Uterus (tissue), 2 donors: ENCODE measurements at regions not wholly inside any gene's neighbourhood (a gene's known extent, or its start where the extent isn't known, plus 50 kb on each side); places are given as distances from the start of the nearest gene placed in this dataset.

Experiments
- CTCF ChIP-seq, 4 experiments: fragments of 200-600 bp in 2 of 4; fragments of 450-650 bp in 2 of 4; sonication (generic) in 2 of 4; IDR thresholded peaks; one replicate each; pipeline ENCODE4 v1.5.1; 2016 to 2019; ENCODE audit warnings: antibody characterized with exemption in 4 of 4, mild to moderate bottlenecking in 2 of 4, moderate library complexity in 1 of 4
- POLR2A ChIP-seq, 2 donors: fragments of 450-650 bp; IDR thresholded peaks; one replicate each; pipeline ENCODE4 v1.6.1; 2016; ENCODE audit warnings: antibody characterized with exemption in 2 of 2, mild to moderate bottlenecking in 1 of 2, moderate library complexity in 1 of 2

DNA sequence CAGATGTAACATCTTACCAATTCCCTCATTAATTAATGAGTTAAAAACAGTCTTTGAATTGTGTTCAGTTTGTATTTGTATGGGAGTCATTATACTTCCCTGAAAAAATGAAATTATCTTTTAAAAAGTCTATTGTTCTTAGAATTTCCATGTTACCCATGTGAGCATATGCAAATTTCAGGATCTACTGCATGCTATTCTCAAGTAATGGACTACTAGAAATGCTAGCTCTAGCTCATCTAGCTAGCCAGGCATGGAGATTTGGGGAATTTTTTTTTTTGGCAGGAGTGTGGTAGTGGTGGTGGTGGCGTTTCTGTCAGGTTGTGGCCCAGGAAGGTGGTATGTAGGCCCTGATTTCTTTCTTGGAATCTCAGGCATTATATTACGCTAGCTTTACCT, 218.4 kb downstream of the AEBP2 start:
- TF ChIP-seq CTCF (IDR thresholded peaks at IDR 0.05) (no peak), POLR2A (IDR thresholded peaks at IDR 0.05) (no peak)
